NCI-H2171 (cell line): ENCODE measurements at regions not wholly inside any gene's neighbourhood (a gene's known extent, or its start where the extent isn't known, plus 50 kb on each side); places are given as distances from the start of the nearest gene placed in this dataset.

ENCODE experiments used
- DNase-seq: peaks from one replicate; lab custom pipeline; 2025; lab: John Stamatoyannopoulos, UW

GRCh38 chr6:164917211-164917610, 392.2 kb downstream of the C6orf118 start:
- no peak for DNase-seq

DNA sequence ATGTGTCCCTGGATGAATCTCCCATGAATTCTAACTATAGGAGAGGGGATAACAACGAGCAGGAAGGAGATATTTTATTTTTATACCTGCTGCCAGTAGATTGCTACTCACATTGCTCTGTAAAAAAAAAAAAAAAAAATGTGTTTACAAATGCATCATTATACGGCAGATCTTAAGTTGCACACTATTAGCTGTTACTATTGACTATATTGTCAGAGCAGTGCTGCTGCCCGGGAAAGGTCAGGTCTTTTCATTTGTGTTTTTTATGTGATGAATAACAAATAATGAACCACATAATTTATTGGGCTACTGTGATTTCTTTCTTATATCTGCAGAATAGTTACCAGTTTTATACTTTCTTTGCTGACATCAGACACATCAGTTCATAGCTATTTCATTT, 393.3 kb downstream of the C6orf118 start:
- no peak for DNase-seq

DNA sequence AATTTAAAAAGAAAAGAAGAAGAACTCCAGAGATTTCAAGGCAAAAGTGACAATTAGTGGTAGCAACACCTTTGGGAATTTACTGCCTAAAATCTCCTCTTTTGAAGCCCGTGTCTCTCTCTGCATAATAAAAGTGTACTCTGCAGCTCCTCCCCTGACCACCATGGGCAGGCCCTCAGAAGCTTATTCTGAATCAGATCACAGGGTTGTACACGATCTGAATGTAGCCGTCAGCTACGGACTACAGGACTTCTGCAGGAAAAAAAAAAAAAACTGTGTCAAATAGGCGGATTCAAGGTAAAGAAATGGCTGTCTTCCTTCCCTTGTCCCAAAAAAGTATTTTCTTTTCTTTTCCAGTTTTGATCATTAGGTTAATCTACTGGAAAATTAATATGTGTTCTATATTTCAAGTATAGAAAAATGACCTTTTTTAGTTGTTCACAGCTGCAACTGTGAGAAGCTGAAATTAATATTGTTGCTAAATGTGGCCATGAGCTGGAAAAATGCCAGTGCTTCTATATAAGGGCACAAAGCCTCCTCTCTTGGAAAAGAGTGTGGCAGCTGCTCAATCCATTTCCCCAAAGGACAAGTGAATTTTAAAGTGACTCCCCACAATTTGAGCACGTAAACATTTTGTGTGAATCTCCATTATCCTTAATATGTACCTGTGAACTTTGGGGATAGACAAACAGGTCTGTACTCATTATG, 397.4 kb downstream of the C6orf118 start:
- DNase-seq, result no peak

DNA sequence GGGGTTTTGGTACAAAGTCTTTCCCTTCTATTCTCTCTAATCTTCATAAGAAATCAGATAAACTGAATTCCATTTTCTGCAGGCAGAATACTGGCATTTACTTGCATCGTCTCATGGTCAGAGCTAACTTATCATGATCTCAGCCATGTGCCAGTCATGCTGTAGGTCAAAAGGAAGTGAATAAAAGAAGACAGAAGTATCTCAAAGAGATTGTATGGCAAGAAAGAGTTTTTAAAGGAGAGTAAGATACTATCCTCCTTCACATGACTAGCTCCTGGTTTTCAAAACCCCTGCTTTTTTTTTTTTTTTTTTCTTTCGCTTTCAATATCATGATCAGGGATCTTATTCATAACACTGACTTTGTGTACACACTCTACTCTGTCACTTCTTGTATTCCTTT, 398.3 kb downstream of the C6orf118 start:
- DNase-seq, result no peak

DNA sequence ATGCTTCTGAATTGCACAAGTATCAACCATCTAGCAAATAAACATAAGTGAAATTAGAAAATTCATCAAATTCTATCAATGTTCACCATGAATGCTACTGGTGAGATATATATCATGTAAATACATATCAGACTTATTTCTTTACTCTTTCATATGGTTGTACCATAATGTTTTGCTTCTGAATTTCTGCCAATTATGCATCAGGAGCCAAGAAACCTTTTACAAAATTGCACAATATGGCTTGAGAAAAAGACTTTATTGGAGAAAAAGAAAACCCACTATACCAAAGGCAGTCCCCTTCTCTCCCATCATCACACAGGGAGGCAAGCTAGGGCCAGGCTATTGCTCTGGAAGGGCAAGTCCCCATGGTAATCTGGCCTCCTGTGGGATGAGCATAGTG, 402.6 kb downstream of the C6orf118 start:
- DNase-seq, result no peak

DNA sequence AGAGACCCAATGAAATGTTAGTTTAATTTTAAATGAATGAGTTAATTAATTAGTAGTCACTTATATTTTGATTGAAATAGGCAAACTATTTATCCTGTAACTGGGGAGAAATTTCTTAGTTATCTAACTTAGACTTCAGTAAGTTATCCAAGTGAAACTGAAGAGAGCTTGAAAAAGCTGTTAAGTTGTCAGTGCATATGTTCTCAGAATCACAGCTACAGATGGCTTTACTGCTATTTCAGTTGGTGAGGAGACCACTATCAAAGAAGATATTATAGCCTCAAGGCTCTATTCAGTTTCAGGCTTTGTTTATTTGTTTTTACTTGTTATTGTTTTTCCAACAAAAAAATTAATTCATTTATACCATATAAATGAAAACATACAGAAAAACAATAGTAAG, 404.1 kb downstream of the C6orf118 start:
- DNase-seq, result no peak

DNA sequence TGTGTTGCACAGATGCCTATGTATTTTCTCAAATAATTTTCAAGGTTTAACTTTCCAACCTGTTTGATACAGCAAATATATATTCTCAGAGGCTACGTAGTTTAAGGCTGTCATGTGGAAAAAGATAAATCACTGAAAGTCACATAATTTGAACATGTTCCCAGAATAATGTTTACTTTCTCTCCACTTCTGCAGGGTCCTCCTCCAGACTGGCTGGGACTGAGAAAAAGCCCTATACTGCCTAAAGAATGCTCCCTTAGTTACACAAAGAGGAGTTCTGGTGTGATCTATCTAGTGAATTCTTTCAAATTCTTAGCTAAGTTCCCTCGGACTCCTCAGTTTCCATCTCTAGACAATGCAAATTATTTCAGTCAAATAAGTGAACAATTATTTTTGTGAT, 411.0 kb downstream of the C6orf118 start:
- DNase-seq, result no peak

- no peak for DNase-seq
These were observed 411.7 kb downstream of the C6orf118 start for GRCh38 chr6:164897523-164898235.

GRCh38 chr6:164889980-164890379, 419.4 kb downstream of the C6orf118 start:
- no peak for DNase-seq

DNA sequence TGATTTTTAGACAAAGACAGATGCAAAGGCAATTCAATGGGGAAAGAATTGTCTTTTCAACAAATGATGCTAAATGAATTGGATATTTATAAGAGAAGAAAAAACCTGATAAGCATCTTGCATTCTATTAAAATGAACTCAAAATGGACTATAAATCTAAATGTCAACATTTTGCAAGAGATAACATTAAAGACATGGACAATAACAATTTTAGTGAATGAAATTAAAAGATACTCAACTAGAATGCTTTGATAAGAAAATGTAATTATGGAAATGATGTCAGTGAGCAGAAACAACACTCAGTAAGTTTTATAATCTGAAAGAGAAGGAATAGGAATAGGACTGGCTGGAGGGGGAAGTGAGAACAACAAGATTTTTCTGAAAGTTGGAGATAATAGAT, 421.7 kb downstream of the C6orf118 start:
- no peak for DNase-seq

DNA sequence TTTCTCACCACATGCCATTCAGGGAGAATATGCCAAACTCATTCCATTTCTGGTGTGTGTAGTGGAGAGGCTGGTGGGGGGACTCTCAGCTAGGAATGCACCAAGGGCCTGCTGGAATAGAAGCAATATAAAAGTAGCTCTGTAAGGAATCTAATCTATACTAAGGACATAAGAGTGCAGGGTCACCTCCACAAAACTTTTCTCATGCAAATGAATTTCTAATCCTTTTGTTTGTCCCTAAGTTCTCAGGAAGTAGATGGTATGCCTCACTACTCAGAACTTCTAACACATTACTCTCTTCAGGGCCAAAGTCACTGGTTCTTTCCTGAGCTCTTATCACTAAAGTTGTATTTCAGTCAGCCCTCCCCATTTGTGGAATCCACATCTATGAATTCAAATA, 427.2 kb downstream of the C6orf118 start:
- DNase-seq, result no peak

DNA sequence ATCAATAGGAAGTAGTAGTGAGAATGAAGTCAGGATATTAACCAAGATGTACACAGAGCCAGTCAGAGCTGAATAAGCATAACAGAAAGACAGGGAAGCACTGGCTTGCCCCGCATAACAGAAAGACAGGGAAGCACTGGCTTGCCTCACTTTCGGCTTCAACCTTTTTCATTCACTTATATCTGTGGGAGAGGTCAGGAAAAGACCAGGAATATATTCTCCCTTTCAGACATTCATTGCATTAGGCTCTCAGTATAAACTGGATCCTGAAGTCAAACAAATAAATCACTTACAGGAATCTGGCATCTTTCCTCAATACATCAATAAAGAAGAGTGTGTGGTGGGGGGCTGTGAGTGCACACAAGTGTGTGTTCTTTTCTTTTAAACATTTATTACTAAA, 437.6 kb downstream of the C6orf118 start:
- DNase-seq, result no peak

- no peak for DNase-seq
These were observed 439.2 kb downstream of the C6orf118 start for GRCh38 chr6:164870164-164870563.

- DNase-seq, result no peak
These were observed 447.4 kb downstream of the C6orf118 start for GRCh38 chr6:164861967-164862366.

- DNase-seq, result no peak
These were observed 449.6 kb downstream of the C6orf118 start for GRCh38 chr6:164859816-164860215.

GRCh38 chr6:164856138-164856537, 453.3 kb downstream of the C6orf118 start:
- DNase-seq, result no peak

DNA sequence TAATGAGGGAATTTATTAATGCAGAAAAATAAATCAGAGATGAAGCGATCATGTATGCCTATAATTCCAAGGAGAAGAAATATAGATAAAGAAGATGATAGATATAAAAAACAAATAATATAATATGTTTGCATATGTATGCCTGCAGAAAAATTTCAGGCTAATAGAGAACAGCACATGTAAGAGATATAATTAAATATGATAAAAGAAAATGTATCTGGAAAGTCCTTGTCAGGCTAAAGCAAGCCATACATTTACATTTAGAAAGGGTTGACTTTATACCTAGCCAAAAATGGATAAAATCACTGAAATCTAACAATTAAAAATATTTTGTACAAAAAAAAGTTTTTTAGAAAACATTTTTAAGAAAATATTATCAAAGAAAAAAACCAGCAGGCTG, 454.1 kb downstream of the C6orf118 start:
- DNase-seq, result no peak

GRCh38 chr6:164854526-164854925, 454.9 kb downstream of the C6orf118 start:
- no peak for DNase-seq

- no peak for DNase-seq
These were observed 463.6 kb downstream of the C6orf118 start for GRCh38 chr6:164845773-164846172.

DNA sequence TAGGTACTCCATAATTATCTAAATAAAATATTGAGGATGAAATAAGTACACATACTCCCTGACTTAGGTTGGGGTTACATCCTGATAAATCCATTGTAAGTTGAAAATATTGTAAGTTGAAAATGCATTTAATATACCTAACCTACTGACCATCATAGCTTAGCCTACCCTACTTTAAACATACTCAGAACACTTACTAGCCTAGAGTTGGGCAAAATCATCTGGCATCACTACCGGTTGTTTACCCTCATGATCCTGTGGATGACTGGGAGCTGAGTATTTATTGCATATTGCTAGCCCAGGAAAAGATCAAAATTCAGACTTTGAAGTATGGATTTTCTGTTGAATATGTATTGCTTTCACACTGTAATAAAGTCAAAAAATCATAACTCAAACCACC, 467.3 kb downstream of the C6orf118 start:
- no peak for DNase-seq

- no peak for DNase-seq
These were observed 471.3 kb downstream of the C6orf118 start for GRCh38 chr6:164838068-164838615.

GRCh38 chr6:164836486-164836885, 472.9 kb downstream of the C6orf118 start:
- DNase-seq, result no peak

DNA sequence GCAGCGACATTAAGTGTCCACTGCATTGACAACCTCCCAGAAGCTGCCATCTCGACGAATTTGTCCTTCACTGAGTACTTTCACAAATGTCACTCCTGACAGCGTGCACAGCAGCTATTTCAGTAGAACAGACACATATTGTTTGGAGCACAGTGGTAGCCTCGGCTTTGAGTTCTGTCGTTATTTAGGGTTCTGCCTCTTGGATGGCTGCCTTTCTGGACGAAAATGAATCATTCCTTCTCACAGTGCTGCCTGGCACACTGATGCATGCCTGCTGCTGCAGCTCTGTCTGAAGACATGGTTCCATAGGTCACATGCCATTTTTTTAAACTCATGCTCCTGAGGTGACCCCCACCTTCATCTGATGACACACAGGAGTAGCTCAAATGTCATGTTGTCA, 477.0 kb downstream of the C6orf118 start:
- no peak for DNase-seq

GRCh38 chr6:164827537-164827936, 481.9 kb downstream of the C6orf118 start:
- DNase-seq, result no peak
